K562 (cell line): ENCODE measurements at regions not wholly inside any gene's neighbourhood (a gene's known extent, or its start where the extent isn't known, plus 50 kb on each side); places are given as distances from the start of the nearest gene placed in this dataset.

Experiments used
- ATAC-seq: fragments of 200-7000 bp; cut with Tn5 transposase; 3 replicates; pipeline ENCODE4 v1.9.1; 2020; ENCODE audit warnings: moderate library complexity
- BruUV-seq: library from RNA; stranded (reverse); fragments of 400-500 nt; replicated peaks from 2 replicates; lab custom pipeline; 2021; lab: Mats Ljungman, UMichigan
- CTCF ChIA-PET: fragments of 300-600 bp; formaldehyde crosslinking; extraction: SDS; loops from one replicate; lab custom pipeline; 2021; ENCODE audit warnings: low intra/inter-chr PET ratio; lab: Yijun Ruan, JAX
- POLR2A ChIA-PET: fragments of 300-600, 350-650 bp; sonication (Branson Sonifier 250); formaldehyde crosslinking; extraction: SDS; loops from one replicate; lab custom pipeline; 2021; ENCODE audit warnings: antibody characterized with exemption, inconsistent platforms; lab: Yijun Ruan, JAX
- DNase-seq, 4 experiments: peaks; one replicate each; pipeline versions ENCODE4 v3.0.0 to v3.0.0-alpha.2; 2011 to 2018; ENCODE audit warnings: low spot score in 3 of 4, mixed read lengths in 3 of 4; ENCODE audit errors: extremely low read depth in 1 of 4
- FAIRE-seq: peaks from 2 replicates; lab custom pipeline; 2011; peaks lifted over from hg19 to GRCh38; lab: Jason Lieb, UNC
- H2AFZ ChIP-seq: 2 replicates; pipeline ENCODE4 v1.6.0; 2011; ENCODE audit warnings: low read depth, low read length, control low read depth, inconsistent platforms
- H3K27ac ChIP-seq: fragments of 200-600 bp; 3 replicates; pipeline ENCODE4 v1.8.0; 2011; ENCODE audit warnings: low read depth, mild to moderate bottlenecking, control low read depth, inconsistent platforms, low read length, moderate library complexity, mixed read lengths; ENCODE audit errors: extremely low read depth
- H3K27me3 ChIP-seq, 2 experiments: fragments of 300-600 bp in 1 of 2; 2 replicates in 1 of 2; 3 replicates in 1 of 2; pipeline versions ENCODE4 v1.6.0 to v1.8.0; 2011; ENCODE audit warnings: inconsistent platforms in 2 of 2, low read length in 2 of 2, mild to moderate bottlenecking in 1 of 2, mixed read lengths in 1 of 2, moderate library complexity in 1 of 2; ENCODE audit not compliant: control insufficient read depth in 2 of 2, insufficient read depth in 2 of 2
- H3K36me3 ChIP-seq: fragments of 300-600 bp; 3 replicates; pipeline ENCODE4 v1.8.0; 2011; ENCODE audit warnings: mild to moderate bottlenecking, low read length, inconsistent platforms; ENCODE audit not compliant: control insufficient read depth, insufficient read depth
- H3K4me1 ChIP-seq, 2 experiments: fragments of 200-600 bp in 1 of 2; replicated peaks in 1 of 2; 2 replicates in 1 of 2; 3 replicates in 1 of 2; pipeline versions ENCODE4 v1.5.1 to v1.8.0; 2011; ENCODE audit warnings: inconsistent platforms in 2 of 2, low read length in 2 of 2, mild to moderate bottlenecking in 1 of 2, mixed read lengths in 1 of 2, moderate library complexity in 1 of 2; ENCODE audit not compliant: control insufficient read depth in 2 of 2, insufficient read depth in 2 of 2
- H3K4me2 ChIP-seq: 2 replicates; pipeline ENCODE4 v1.6.1; 2011; ENCODE audit warnings: low read length, control low read depth, inconsistent platforms, mixed read lengths; ENCODE audit not compliant: insufficient read depth
- H3K4me3 ChIP-seq: fragments of 200-600 bp; sonication (generic), shearing (Covaris generic); 2 replicates; pipeline ENCODE4 v1.5.1; 2016; ENCODE audit warnings: control low read depth, inconsistent platforms
- H3K79me2 ChIP-seq: fragments of 200-600 bp; 3 replicates; pipeline ENCODE4 v1.8.0; 2011; ENCODE audit warnings: low read length, inconsistent platforms; ENCODE audit not compliant: control insufficient read depth, insufficient read depth
- H3K9ac ChIP-seq, 2 experiments: 2 replicates each; pipeline versions ENCODE4 v1.6.0 to v1.6.1; 2011; ENCODE audit warnings: low read depth in 2 of 2, low read length in 2 of 2, control low read depth in 1 of 2, inconsistent platforms in 1 of 2, mild to moderate bottlenecking in 1 of 2, mixed read lengths in 1 of 2; ENCODE audit not compliant: insufficient read depth in 1 of 2
- H3K9me1 ChIP-seq: one replicate; pipeline ENCODE4 v1.6.0; 2011; ENCODE audit warnings: inconsistent platforms, mild to moderate bottlenecking, low read length, moderate library complexity; ENCODE audit not compliant: control insufficient read depth, insufficient read depth
- H3K9me3 ChIP-seq: replicated peaks from 2 replicates; pipeline ENCODE4 v1.5.1; 2011; ENCODE audit warnings: low read depth, low read length, inconsistent platforms; ENCODE audit not compliant: control insufficient read depth, insufficient read depth
- H4K20me1 ChIP-seq: replicated peaks from 2 replicates; pipeline ENCODE4 v1.6.1; 2011; ENCODE audit warnings: low read length, inconsistent platforms, mixed read lengths; ENCODE audit not compliant: control insufficient read depth, insufficient read depth
- FOXJ3 ChIP-seq: sonication (generic); formaldehyde crosslinking; IDR thresholded peaks from 2 replicates; pipeline ENCODE4 v1.4.0; 2020; ENCODE audit warnings: mild to moderate bottlenecking, missing genetic modification reagents
- FUS ChIP-seq: fragments of 200-400 bp; formaldehyde crosslinking; optimal IDR thresholded peaks from 2 replicates; pipeline ENCODE3; 2017; ENCODE audit warnings: low read depth, low read length
- GTF2A2 ChIP-seq: IDR thresholded peaks from 2 replicates; pipeline ENCODE4 v1.6.1; 2016; ENCODE audit warnings: mild to moderate bottlenecking, missing genetic modification characterization, missing compliant biosample characterization
- HMGXB4 ChIP-seq: sonication (generic); formaldehyde crosslinking; IDR thresholded peaks from 2 replicates; pipeline ENCODE4 v1.8.1; 2023; ENCODE audit warnings: mild to moderate bottlenecking, missing genetic modification reagents
- IFI16 ChIP-seq: fragments of 250-450 bp; sonication (Bioruptor Pico); IDR thresholded peaks from 2 replicates; pipeline ENCODE4 v2.1.2; 2022; ENCODE audit warnings: mild to moderate bottlenecking, inconsistent platforms
- JUN ChIP-seq, 2 experiments: sonication (generic) in 1 of 2; formaldehyde crosslinking in 1 of 2; IDR thresholded peaks; 2 replicates each; pipeline versions ENCODE4 v1.6.1 to v1.8.0; 2012 to 2022; ENCODE audit warnings: borderline replicate concordance in 2 of 2, mild to moderate bottlenecking in 2 of 2, improper control_type of control experiment in 1 of 2, low read depth in 1 of 2, low read length in 1 of 2, missing genetic modification reagents in 1 of 2
- MBD1 ChIP-seq: fragments of 250-450 bp; sonication (Bioruptor Pico); IDR thresholded peaks from 2 replicates; pipeline ENCODE4 v1.8.0; 2022; ENCODE audit warnings: inconsistent platforms
- PTBP1 ChIP-seq: fragments of 200-400 bp; formaldehyde crosslinking; IDR thresholded peaks from 2 replicates; pipeline ENCODE4 v1.6.1; 2017; ENCODE audit warnings: low read depth, low read length
- RBM22 ChIP-seq: fragments of 200-400 bp; formaldehyde crosslinking; IDR thresholded peaks from 2 replicates; pipeline ENCODE4 v1.6.1; 2018; ENCODE audit warnings: low read length, low read depth; ENCODE audit not compliant: poor library complexity, severe bottlenecking
- TAL1 ChIP-seq: fragments of 450-650 bp; IDR thresholded peaks from 2 replicates; pipeline ENCODE4 v1.6.1; 2016; ENCODE audit warnings: mild to moderate bottlenecking
- USF2 ChIP-seq: sonication (generic); formaldehyde crosslinking; IDR thresholded peaks from 2 replicates; pipeline ENCODE4 v1.5.0; 2020; ENCODE audit warnings: missing genetic modification reagents
- ZNF277 ChIP-seq: fragments of 250-450 bp; sonication (Bioruptor Pico); IDR thresholded peaks from 2 replicates; pipeline ENCODE4 v1.8.0; 2022; ENCODE audit warnings: inconsistent platforms, mild to moderate bottlenecking, moderate library complexity, borderline replicate concordance
- ZNF780A ChIP-seq: fragments of 250-450 bp; sonication (Bioruptor Pico); IDR thresholded peaks from 2 replicates; pipeline ENCODE4 v1.5.0; 2021; ENCODE audit warnings: mild to moderate bottlenecking
- WGBS: fragments of 100-300 bp; shearing (Covaris generic); methylation state at CpG from one replicate; pipeline ENCODE4 v1.1.6; 2016; ENCODE audit warnings: low coverage, mixed read lengths; ENCODE audit not compliant: insufficient coverage; ENCODE audit errors: missing lambda C conversion rate; 5-methylcytosine and 5-hydroxymethylcytosine counted together
- in situ Hi-C: fragments of 300-500 bp; cut with MboI; formaldehyde crosslinking; loops from 4 replicates; pipeline ENCODE4 v1.15.0; 2018; ENCODE audit warnings: inconsistent platforms, mixed read lengths
- intact Hi-C: fragments of 100-400 bp; cut with micrococcal nuclease; formaldehyde crosslinking; loops from 2 replicates; pipeline ENCODE4 v1.14.2; 2022

GRCh38 chr6:14258117-14258516, 140.5 kb downstream of the CD83 start (continued):
- TF ChIP-seq ZNF780A (CRISPR knock-in tag) (no peak), TAL1 (no peak), MBD1 (no peak)

GRCh38 chr6:14258695-14259593, 141.4 kb downstream of the CD83 start:
- H3K4me3 ChIP-seq: no peak overlapping the region
- ChIA-PET CTCF (no interaction called here), POLR2A (interaction anchor here (0.6 kb wide), 1 partner anchor 1131 kb away, joined by 3 read pairs; no protein-coding TSS in a partner anchor)
- FAIRE-seq (no peak), ATAC-seq (no peak), DNase-seq (no peak)
- H3K27me3 ChIP-seq: peaks cover 3 to 12% of the 10 kb centered on the region in 2 experiments; a peak in 3 of 5 replicates
- no TSS peak for BruUV-seq
- no peaks in the 10 kb centered on the region for H4K20me1 ChIP-seq
- H3K4me2 ChIP-seq: no peak overlapping the region
- no peaks in the 10 kb centered on the region for H3K36me3 ChIP-seq
- no peaks in the 10 kb centered on the region for H3K4me1 ChIP-seq
- intact Hi-C loops: no loop called here
- in situ Hi-C loops: no loop called here
- H3K79me2 ChIP-seq: no peaks in the 10 kb centered on the region
- no peaks in the 10 kb centered on the region for H3K9me1 ChIP-seq
- no peak overlapping the region for H3K27ac ChIP-seq
- 20% methylated on average over 12 of the region's 12 CpGs for WGBS
- no peak overlapping the region for H3K9ac ChIP-seq
- H2AFZ ChIP-seq: no peak overlapping the region
- no peaks in the 10 kb centered on the region for H3K9me3 ChIP-seq
- no peak for TF ChIP-seq FOXJ3 (CRISPR knock-in tag)
- no peak for TF ChIP-seq JUN (IDR thresholded peaks at IDR 0.05; ENCODE audit: borderline replicate concordance, low read depth, low read length)
- TF ChIP-seq JUN (CRISPR knock-in tag; IDR thresholded peaks at IDR 0.05; ENCODE audit: borderline replicate concordance): no peak
- TF ChIP-seq PTBP1: no peak
- no peak for TF ChIP-seq FUS
- no peak for TF ChIP-seq ZNF277 (CRISPR knock-in tag)
- TF ChIP-seq USF2: no peak
- TF ChIP-seq HMGXB4 (CRISPR knock-in tag): no peak
- no peak for TF ChIP-seq IFI16 (CRISPR knock-in tag)
- no peak for TF ChIP-seq RBM22
- TF ChIP-seq GTF2A2 (tag): no peak
